Inferior parietal cortex (tissue), 1 donor: ENCODE measurements at regions not wholly inside any gene's neighbourhood (a gene's known extent, or its start where the extent isn't known, plus 50 kb on each side); places are given as distances from the start of the nearest gene placed in this dataset.
"Not testable (repeated sequence)": the region's sequence is repeated elsewhere in the genome, so short reads cannot be mapped to it uniquely, and the experiment has no call there.

Source experiments
- DNase-seq: peaks from one replicate; pipeline ENCODE4 v3.0.0-alpha.2; 2016; ENCODE audit errors: extremely low spot score

- DNase-seq, result not testable (repeated sequence)
Observed at GRCh38 chr2:87668361-87668760, 79.5 kb upstream of the PLGLB2 start.

- not testable (repeated sequence) for DNase-seq
Observed at GRCh38 chr2:87669633-87670231, 78.2 kb upstream of the PLGLB2 start.

- DNase-seq, result not testable (repeated sequence)
Observed at GRCh38 chr2:87672404-87672803, 75.5 kb upstream of the PLGLB2 start.

GRCh38 chr2:87674729-87675128 is 73.2 kb upstream of the PLGLB2 start:
- DNase-seq, result not testable (repeated sequence)

- not testable (repeated sequence) for DNase-seq
Observed at GRCh38 chr2:87675487-87675886, 72.4 kb upstream of the PLGLB2 start.

- not testable (repeated sequence) for DNase-seq
Observed at GRCh38 chr2:87677421-87677923, 70.4 kb upstream of the PLGLB2 start.

- not testable (repeated sequence) for DNase-seq
Observed at GRCh38 chr2:87678742-87679173, 69.1 kb upstream of the PLGLB2 start.

- not testable (repeated sequence) for DNase-seq
Observed at GRCh38 chr2:87679950-87680349, 67.9 kb upstream of the PLGLB2 start.

GRCh38 chr2:87680691-87681090 is 67.2 kb upstream of the PLGLB2 start:
- not testable (repeated sequence) for DNase-seq

GRCh38 chr2:87683451-87683850 is 64.4 kb upstream of the PLGLB2 start:
- not testable (repeated sequence) for DNase-seq

- not testable (repeated sequence) for DNase-seq
Observed at GRCh38 chr2:87683961-87684360, 63.9 kb upstream of the PLGLB2 start.

GRCh38 chr2:87685558-87685957 is 62.3 kb upstream of the PLGLB2 start:
- DNase-seq, result not testable (repeated sequence)

- not testable (repeated sequence) for DNase-seq
Observed at GRCh38 chr2:87686873-87687549, 60.9 kb upstream of the PLGLB2 start.

- DNase-seq, result not testable (repeated sequence)
Observed at GRCh38 chr2:87687550-87688270, 60.2 kb upstream of the PLGLB2 start.

- DNase-seq, result not testable (repeated sequence)
Observed at GRCh38 chr2:87691899-87692592, 55.8 kb upstream of the PLGLB2 start.

GRCh38 chr2:87692914-87693313 is 55.0 kb upstream of the PLGLB2 start:
- DNase-seq, result not testable (repeated sequence)

- DNase-seq, result not testable (repeated sequence)
Observed at GRCh38 chr2:87693882-87694281, 54.0 kb upstream of the PLGLB2 start.

GRCh38 chr2:87695596-87696323 is 52.1 kb upstream of the PLGLB2 start:
- not testable (repeated sequence) for DNase-seq
